ENCODE measurements at regions not wholly inside any gene's neighbourhood (a gene's known extent, or its start where the extent isn't known, plus 50 kb on each side); places are given as distances from the start of the nearest gene placed in this dataset.

DNA sequence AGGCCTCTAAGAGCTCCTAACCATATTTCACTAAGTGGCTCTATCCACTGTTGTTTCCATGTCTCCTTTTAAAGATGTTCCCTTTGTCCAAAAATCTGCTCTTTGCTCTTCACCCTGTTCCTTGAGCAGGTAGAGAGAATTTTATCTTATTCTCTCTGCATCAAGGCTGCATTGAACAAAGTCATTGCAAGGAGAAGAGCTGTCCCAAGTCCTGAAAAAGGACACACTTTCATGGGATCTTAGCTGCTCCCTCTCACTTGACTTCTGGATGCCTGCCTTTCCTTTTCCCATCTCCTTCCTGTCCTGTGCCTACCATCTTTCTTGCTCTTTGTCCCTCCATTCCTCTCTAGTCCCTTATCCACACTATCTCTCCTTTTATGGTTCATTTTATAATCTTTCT lies 235.2 kb upstream of the THSD7B start:
- TF ChIP-seq, protein P1, sequence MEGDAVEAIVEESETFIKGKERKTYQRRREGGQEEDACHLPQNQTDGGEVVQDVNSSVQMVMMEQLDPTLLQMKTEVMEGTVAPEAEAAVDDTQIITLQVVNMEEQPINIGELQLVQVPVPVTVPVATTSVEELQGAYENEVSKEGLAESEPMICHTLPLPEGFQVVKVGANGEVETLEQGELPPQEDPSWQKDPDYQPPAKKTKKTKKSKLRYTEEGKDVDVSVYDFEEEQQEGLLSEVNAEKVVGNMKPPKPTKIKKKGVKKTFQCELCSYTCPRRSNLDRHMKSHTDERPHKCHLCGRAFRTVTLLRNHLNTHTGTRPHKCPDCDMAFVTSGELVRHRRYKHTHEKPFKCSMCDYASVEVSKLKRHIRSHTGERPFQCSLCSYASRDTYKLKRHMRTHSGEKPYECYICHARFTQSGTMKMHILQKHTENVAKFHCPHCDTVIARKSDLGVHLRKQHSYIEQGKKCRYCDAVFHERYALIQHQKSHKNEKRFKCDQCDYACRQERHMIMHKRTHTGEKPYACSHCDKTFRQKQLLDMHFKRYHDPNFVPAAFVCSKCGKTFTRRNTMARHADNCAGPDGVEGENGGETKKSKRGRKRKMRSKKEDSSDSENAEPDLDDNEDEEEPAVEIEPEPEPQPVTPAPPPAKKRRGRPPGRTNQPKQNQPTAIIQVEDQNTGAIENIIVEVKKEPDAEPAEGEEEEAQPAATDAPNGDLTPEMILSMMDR (IDR thresholded peaks at IDR 0.05 in 4 of 5, conservative IDR thresholded peaks at IDR 0.05 in 1 of 5): no peak
- TF ChIP-seq POLR2A (IDR thresholded peaks at IDR 0.05): no peak
